ENCODE measurements at regions not wholly inside any gene's neighbourhood (a gene's known extent, or its start where the extent isn't known, plus 50 kb on each side); places are given as distances from the start of the nearest gene placed in this dataset. TPM values are rescaled to one million over a fixed set of nuclear protein-coding genes. Genes with fewer than 3 reads are reported as not detected.

- H3K27ac ChIP-seq (ENCODE audit: low read depth, low read length), result no peak overlapping the region
- H3K9me3 ChIP-seq (ENCODE audit: low read depth, low read length), result peaks cover 5% of the 10 kb centered on the region
- TF ChIP-seq CTCF (IDR thresholded peaks at IDR 0.05; ENCODE audit: extremely low read depth, low read depth, low read length), result no peak
Observed at GRCh38 chr13:53941588-53942190, 913.1 kb downstream of the OLFM4 start.

GRCh38 chr13:53946500-53946899, 917.9 kb downstream of the OLFM4 start:
- no peaks in the 10 kb centered on the region for H4K20me1 ChIP-seq (ENCODE audit: insufficient read depth, low read length)
- no peaks in the 10 kb centered on the region for H3K4me1 ChIP-seq (ENCODE audit: insufficient read depth, low read length)
- H3K27ac ChIP-seq (ENCODE audit: low read depth, low read length), result no peak overlapping the region
- H3K4me2 ChIP-seq (ENCODE audit: insufficient read depth, low read length), result no peak overlapping the region
- peaks cover 3% of the 10 kb centered on the region for H3K9me3 ChIP-seq (ENCODE audit: low read depth, low read length)
- no peaks in the 10 kb centered on the region for H3K79me2 ChIP-seq (ENCODE audit: insufficient read depth, low read length)
- H3K27me3 ChIP-seq (ENCODE audit: insufficient read depth, low read length), result no peaks in the 10 kb centered on the region
- H2AFZ ChIP-seq (ENCODE audit: low read length), result no peak overlapping the region
- no peak overlapping the region for H3K4me3 ChIP-seq (ENCODE audit: insufficient read depth, low read length)
- no peaks in the 10 kb centered on the region for H3K36me3 ChIP-seq (ENCODE audit: insufficient read depth, low read length)
- TF ChIP-seq CTCF (IDR thresholded peaks at IDR 0.05; ENCODE audit: extremely low read depth, low read depth, low read length), result no peak
- no peak for DNase-seq (ENCODE audit: insufficient read length, low spot score, missing footprints)

More at GRCh38 chr13:53941588-53942190, 913.1 kb downstream of the OLFM4 start:
- Histone ChIP-seq H2AFZ (ENCODE audit: low read length) (no peak overlapping the region), H3K79me2 (ENCODE audit: insufficient read depth, low read length) (no peaks in the 10 kb centered on the region), H3K4me2 (ENCODE audit: insufficient read depth, low read length) (no peak overlapping the region), H4K20me1 (ENCODE audit: insufficient read depth, low read length) (no peaks in the 10 kb centered on the region), H3K27me3 (ENCODE audit: insufficient read depth, low read length) (no peaks in the 10 kb centered on the region), H3K4me3 (ENCODE audit: insufficient read depth, low read length) (no peak overlapping the region), H3K4me1 (ENCODE audit: insufficient read depth, low read length) (no peaks in the 10 kb centered on the region), H3K36me3 (ENCODE audit: insufficient read depth, low read length) (no peaks in the 10 kb centered on the region)
- DNase-seq (ENCODE audit: insufficient read length, low spot score, missing footprints), result no peak

- no peak for TF ChIP-seq CTCF (IDR thresholded peaks at IDR 0.05; ENCODE audit: extremely low read depth, low read depth, low read length)
- Histone ChIP-seq H3K36me3 (ENCODE audit: insufficient read depth, low read length) (no peaks in the 10 kb centered on the region), H4K20me1 (ENCODE audit: insufficient read depth, low read length) (no peaks in the 10 kb centered on the region), H3K27ac (ENCODE audit: low read depth, low read length) (no peak overlapping the region), H3K4me3 (ENCODE audit: insufficient read depth, low read length) (no peak overlapping the region), H3K4me1 (ENCODE audit: insufficient read depth, low read length) (no peaks in the 10 kb centered on the region), H3K27me3 (ENCODE audit: insufficient read depth, low read length) (no peaks in the 10 kb centered on the region), H3K9me3 (ENCODE audit: low read depth, low read length) (no peaks in the 10 kb centered on the region), H3K79me2 (ENCODE audit: insufficient read depth, low read length) (no peaks in the 10 kb centered on the region), H2AFZ (ENCODE audit: low read length) (no peak overlapping the region), H3K4me2 (ENCODE audit: insufficient read depth, low read length) (no peak overlapping the region)
- DNase-seq (ENCODE audit: insufficient read length, low spot score, missing footprints), result no peak
Observed at GRCh38 chr13:53953183-53953582, 924.6 kb downstream of the OLFM4 start.

Small RNA genes in the stretch of these regions (small RNA-seq; reads per million reads assigned to genes)
- not detected for gene RN7SL618P
